AG04450 (cell line): ENCODE measurements at regions not wholly inside any gene's neighbourhood (a gene's known extent, or its start where the extent isn't known, plus 50 kb on each side); places are given as distances from the start of the nearest gene placed in this dataset.
A peak's percentile ranks its signal among the peaks of the same experiment; 100 is the strongest.

Source experiments
- CTCF ChIA-PET: fragments of 300-600, 350-600 bp; formaldehyde crosslinking; extraction: SDS; loops from one replicate; lab custom pipeline; 2022; ENCODE audit warnings: antibody characterized with exemption, inconsistent platforms; lab: Charles Lee
- POLR2A ChIA-PET: fragments of 350-600 bp; formaldehyde crosslinking; extraction: SDS; loops from one replicate; lab custom pipeline; 2021; ENCODE audit warnings: antibody characterized with exemption, inconsistent platforms; lab: Yijun Ruan, JAX
- DNase-seq: peaks from one replicate; pipeline ENCODE4 v3.0.0-alpha.2; 2011; ENCODE audit warnings: low read depth, low spot score
- H3K27ac ChIP-seq: one replicate; pipeline ENCODE4 v1.5.1; 2012; ENCODE audit warnings: low read depth, low read length, control low read depth
- H3K27me3 ChIP-seq: one replicate; pipeline ENCODE4 v1.6.0; 2012; ENCODE audit warnings: low read length; ENCODE audit not compliant: control insufficient read depth, insufficient read depth
- H3K4me3 ChIP-seq: 2 replicates; pipeline ENCODE4 v1.5.1; 2011; ENCODE audit warnings: mild to moderate bottlenecking, low read depth, low read length, control low read depth
- H3K9me3 ChIP-seq: 2 replicates; pipeline ENCODE4 v1.5.1; 2012; ENCODE audit warnings: low read length; ENCODE audit not compliant: control insufficient read depth, insufficient read depth
- TF ChIP-seq, protein P1 (sequence below): IDR thresholded peaks from 2 replicates; pipeline ENCODE4 v1.5.1; 2011; ENCODE audit warnings: low read depth, low read length, control low read depth, inconsistent platforms

- no peaks in the 10 kb centered on the region for H3K27me3 ChIP-seq
- TF ChIP-seq, protein P1, sequence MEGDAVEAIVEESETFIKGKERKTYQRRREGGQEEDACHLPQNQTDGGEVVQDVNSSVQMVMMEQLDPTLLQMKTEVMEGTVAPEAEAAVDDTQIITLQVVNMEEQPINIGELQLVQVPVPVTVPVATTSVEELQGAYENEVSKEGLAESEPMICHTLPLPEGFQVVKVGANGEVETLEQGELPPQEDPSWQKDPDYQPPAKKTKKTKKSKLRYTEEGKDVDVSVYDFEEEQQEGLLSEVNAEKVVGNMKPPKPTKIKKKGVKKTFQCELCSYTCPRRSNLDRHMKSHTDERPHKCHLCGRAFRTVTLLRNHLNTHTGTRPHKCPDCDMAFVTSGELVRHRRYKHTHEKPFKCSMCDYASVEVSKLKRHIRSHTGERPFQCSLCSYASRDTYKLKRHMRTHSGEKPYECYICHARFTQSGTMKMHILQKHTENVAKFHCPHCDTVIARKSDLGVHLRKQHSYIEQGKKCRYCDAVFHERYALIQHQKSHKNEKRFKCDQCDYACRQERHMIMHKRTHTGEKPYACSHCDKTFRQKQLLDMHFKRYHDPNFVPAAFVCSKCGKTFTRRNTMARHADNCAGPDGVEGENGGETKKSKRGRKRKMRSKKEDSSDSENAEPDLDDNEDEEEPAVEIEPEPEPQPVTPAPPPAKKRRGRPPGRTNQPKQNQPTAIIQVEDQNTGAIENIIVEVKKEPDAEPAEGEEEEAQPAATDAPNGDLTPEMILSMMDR, result no peak
- ChIA-PET POLR2A (interaction anchor here (0.7 to 1.1 kb wide), 3 partner anchors 92 to 185 kb away, joined by 3 to 18 read pairs (median 4); no protein-coding TSS in a partner anchor), CTCF (interaction anchor here (3.2 kb wide), 1 partner anchor 228 kb away, joined by 21 read pairs; no protein-coding TSS in a partner anchor)
- H3K9me3 ChIP-seq, result no peaks in the 10 kb centered on the region
- DNase-seq, result no peak
- H3K27ac ChIP-seq, result peak overlapping the region; percentile 85
- peak overlapping the region; percentile 70 for H3K4me3 ChIP-seq
Measured at GRCh38 chr6:105995391-105995865, 90.7 kb upstream of the PRDM1 start.

DNA sequence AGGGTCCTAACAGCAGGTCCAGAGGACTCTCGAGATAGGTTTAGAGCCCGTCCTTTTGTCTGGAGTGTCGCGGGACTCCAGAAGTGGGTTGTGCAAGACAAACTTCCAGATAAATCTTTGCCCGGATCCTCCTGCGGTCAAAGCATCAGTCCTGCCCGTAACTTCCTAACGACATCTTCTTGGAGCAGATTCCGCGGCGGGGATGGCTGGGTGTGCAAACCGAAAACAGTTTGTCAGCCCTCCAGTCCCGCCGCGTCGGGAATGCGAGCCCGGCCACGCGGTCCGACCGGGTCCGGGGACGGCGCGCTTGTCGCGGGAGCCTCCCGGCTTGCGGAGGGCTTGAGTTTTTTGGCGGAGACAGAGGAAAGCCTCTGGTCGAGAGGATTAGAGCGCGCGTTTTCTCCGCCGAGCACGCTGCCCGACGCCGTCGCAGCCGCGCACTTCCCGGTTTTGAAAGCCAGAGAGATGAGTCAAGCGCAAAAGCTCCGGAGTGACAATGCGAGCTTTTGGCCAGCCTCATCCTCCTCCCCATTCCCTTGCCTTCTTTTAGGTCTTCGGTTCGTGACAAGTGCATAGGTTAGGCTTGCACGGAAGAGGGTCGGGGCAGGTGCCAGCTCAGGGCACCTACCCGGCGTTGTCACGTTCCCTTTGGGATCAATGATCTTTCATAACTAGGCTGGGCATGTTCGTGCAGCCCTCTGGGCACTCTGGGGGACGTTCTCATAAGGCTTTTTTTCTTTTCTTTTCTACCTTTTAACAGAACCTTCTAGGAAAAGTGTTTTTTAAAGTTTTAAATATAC, 91.3 kb upstream of the PRDM1 start:
- Histone ChIP-seq H3K27ac (peak overlapping the region; percentile 85), H3K4me3 (peak overlapping the region; percentile 70), H3K27me3 (no peaks in the 10 kb centered on the region), H3K9me3 (no peaks in the 10 kb centered on the region)
- TF ChIP-seq, protein P1, result no peak
- CTCF ChIA-PET, result interaction anchor here (0.5 to 5.9 kb wide), 3 partner anchors 203 to 563 kb away, joined by 3 to 42 read pairs (median 4); no protein-coding TSS in a partner anchor
- POLR2A ChIA-PET, result interaction anchor here (0.7 to 1.4 kb wide), 6 partner anchors 92 to 506 kb away, joined by 3 to 18 read pairs (median 4); no protein-coding TSS in a partner anchor
- DNase-seq, result no peak

DNA sequence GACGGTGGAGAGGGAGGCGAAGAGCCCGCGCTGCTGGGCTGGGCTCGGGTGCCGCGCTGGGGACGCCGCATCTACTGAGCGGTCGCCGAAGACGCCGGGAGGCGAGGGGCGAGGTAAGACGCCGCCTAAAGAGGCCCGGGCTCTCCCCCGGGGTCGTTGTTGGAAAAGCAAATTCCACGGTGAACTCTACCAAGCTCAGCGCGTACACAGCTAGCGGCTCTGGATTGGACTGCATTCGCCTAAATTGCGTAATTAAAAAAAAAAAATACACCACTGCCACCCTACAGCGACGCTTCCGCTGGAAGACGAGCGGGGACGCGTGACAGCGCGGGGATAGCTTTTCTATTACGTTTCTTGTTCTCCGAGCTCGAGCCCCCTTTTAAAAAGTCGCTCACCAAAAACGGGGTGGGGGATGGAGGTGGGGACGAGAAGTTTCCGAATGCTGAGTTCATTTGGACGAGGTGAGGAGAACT, 92.0 kb upstream of the PRDM1 start:
- no peaks in the 10 kb centered on the region for H3K27me3 ChIP-seq
- ChIA-PET POLR2A (interaction anchor here (0.8 to 2.2 kb wide), 5 partner anchors 92 to 506 kb away, joined by 3 to 18 read pairs (median 5); partner anchors contain the start of gene PRDM1), CTCF (interaction anchor here (0.6 to 5.9 kb wide), 4 partner anchors 56 to 306 kb away, joined by 3 to 42 read pairs (median 8); no protein-coding TSS in a partner anchor)
- TF ChIP-seq, protein P1, result no peak
- no peak for DNase-seq
- H3K27ac ChIP-seq, result peak overlapping the region; percentile 85
- H3K4me3 ChIP-seq, result peak overlapping the region; percentile 70
- H3K9me3 ChIP-seq, result no peaks in the 10 kb centered on the region

DNA sequence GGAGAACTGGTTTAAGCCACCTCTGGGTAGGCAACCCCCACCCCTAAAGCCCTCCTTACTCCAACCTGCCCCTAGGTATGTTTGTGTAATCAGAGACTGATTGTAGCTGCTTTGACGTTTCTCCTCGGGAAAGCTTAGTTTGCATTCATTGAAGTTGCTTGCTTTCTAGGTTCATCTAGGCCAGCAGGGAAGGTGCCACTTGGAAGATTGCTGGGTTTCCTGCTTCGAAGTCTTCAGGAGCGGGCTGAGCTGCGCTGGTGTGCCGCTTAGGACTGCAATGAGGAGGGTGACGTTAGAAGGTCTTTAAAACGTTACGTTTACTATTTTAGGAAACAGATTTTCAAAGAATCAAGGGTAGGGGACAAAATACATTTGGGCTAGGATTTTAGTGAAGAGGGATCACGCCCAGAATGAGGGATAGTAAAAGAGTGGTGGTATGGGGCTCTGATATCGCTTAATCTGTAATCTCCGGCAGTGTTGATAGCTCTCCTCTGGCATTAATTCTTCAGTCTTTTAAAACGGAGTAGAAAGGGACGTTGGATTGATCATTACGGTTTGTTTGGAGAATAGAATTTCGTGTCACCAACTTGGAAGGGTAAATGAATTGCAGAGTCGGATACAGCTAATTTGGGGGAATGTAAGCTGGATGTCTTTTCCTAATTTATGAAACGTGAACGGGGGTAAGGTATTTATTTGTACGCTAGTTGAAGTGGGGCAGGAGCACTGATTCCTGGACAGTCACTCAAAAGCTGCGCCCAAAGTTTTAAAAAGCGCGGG, 92.6 kb upstream of the PRDM1 start:
- POLR2A ChIA-PET, result interaction anchor here (0.8 to 2.2 kb wide), 5 partner anchors 12 to 505 kb away, joined by 3 to 7 read pairs (median 3); partner anchors contain the start of gene PRDM1
- CTCF ChIA-PET, result interaction anchor here (0.6 to 5.9 kb wide), 11 partner anchors 8 to 564 kb away, joined by 3 to 42 read pairs (median 4); no protein-coding TSS in a partner anchor
- no peak for DNase-seq
- Histone ChIP-seq H3K9me3 (no peaks in the 10 kb centered on the region), H3K4me3 (peak overlapping the region; percentile 70), H3K27me3 (no peaks in the 10 kb centered on the region), H3K27ac (peak overlapping the region; percentile 85)
- TF ChIP-seq, protein P1, result no peak
